SK-N-SH treated with all-trans-retinoic acid at 6 μM for 48 hours (cell line): ENCODE measurements at regions not wholly inside any gene's neighbourhood (a gene's known extent, or its start where the extent isn't known, plus 50 kb on each side); places are given as distances from the start of the nearest gene placed in this dataset.

Experiments used
- ARNTL ChIP-seq: fragments of 450-650 bp; formaldehyde crosslinking; IDR thresholded peaks from 2 replicates; pipeline ENCODE4 v1.5.0; 2020; ENCODE audit warnings: low read depth, mild to moderate bottlenecking, moderate library complexity, borderline replicate concordance
- CSDC2 ChIP-seq: fragments of 250-450 bp; sonication (Bioruptor Pico); IDR thresholded peaks from 2 replicates; pipeline ENCODE4 v1.5.0; 2020; ENCODE audit warnings: mild to moderate bottlenecking, moderate library complexity
- ESRRG ChIP-seq: fragments of 250-450 bp; sonication (Bioruptor Pico); IDR thresholded peaks from 2 replicates; pipeline ENCODE4 v1.6.1; 2021; ENCODE audit warnings: mild to moderate bottlenecking
- SNAI2 ChIP-seq: fragments of 250-450 bp; sonication (Bioruptor Pico); IDR thresholded peaks from 2 replicates; pipeline ENCODE4 v1.5.0; 2020; ENCODE audit warnings: mild to moderate bottlenecking, moderate library complexity
- TCF4 ChIP-seq: fragments of 250-450 bp; sonication (Bioruptor Pico); IDR thresholded peaks from 2 replicates; pipeline ENCODE4 v1.8.0; 2021; ENCODE audit warnings: mild to moderate bottlenecking, moderate library complexity, borderline replicate concordance
- ZC3H10 ChIP-seq: fragments of 250-450 bp; sonication (Bioruptor Pico); IDR thresholded peaks from 2 replicates; pipeline ENCODE4 v1.5.1; 2021; ENCODE audit warnings: mild to moderate bottlenecking, moderate library complexity
- ZFP3 ChIP-seq: fragments of 250-450 bp; sonication (Bioruptor Pico); IDR thresholded peaks from 2 replicates; pipeline ENCODE4 v1.5.0; 2020; ENCODE audit warnings: mild to moderate bottlenecking, moderate library complexity
- ZFP30 ChIP-seq: fragments of 450-650 bp; formaldehyde crosslinking; IDR thresholded peaks from 2 replicates; pipeline ENCODE4 v1.5.0; 2022; ENCODE audit warnings: mild to moderate bottlenecking, moderate library complexity
- ZNF70 ChIP-seq: fragments of 450-650 bp; formaldehyde crosslinking; IDR thresholded peaks from 2 replicates; pipeline ENCODE4 v1.5.0; 2020; ENCODE audit warnings: mild to moderate bottlenecking, moderate library complexity
- ZNF8 ChIP-seq: fragments of 450-650 bp; formaldehyde crosslinking; IDR thresholded peaks from 2 replicates; pipeline ENCODE4 v1.5.0; 2020; ENCODE audit warnings: mild to moderate bottlenecking, moderate library complexity
- TF ChIP-seq, protein P1 (sequence below): fragments of 250-450 bp; sonication (Bioruptor Pico); IDR thresholded peaks from 2 replicates; pipeline ENCODE4 v1.5.1; 2021; ENCODE audit warnings: mild to moderate bottlenecking, moderate library complexity
- TF ChIP-seq, protein P2 (sequence below): fragments of 250-450 bp; sonication (Bioruptor Pico); IDR thresholded peaks from 2 replicates; pipeline ENCODE4 v1.5.1; 2020; ENCODE audit warnings: low read depth, mild to moderate bottlenecking, moderate library complexity
- TF ChIP-seq, protein P3 (sequence below): fragments of 250-450 bp; sonication (Bioruptor Pico); IDR thresholded peaks from 2 replicates; pipeline ENCODE4 v1.8.0; 2020; ENCODE audit warnings: mild to moderate bottlenecking, moderate library complexity, borderline replicate concordance
- TF ChIP-seq, protein P4 (sequence below): fragments of 250-450 bp; sonication (Bioruptor Pico); IDR thresholded peaks from 2 replicates; pipeline ENCODE4 v1.5.0; 2020; ENCODE audit warnings: mild to moderate bottlenecking, moderate library complexity

DNA sequence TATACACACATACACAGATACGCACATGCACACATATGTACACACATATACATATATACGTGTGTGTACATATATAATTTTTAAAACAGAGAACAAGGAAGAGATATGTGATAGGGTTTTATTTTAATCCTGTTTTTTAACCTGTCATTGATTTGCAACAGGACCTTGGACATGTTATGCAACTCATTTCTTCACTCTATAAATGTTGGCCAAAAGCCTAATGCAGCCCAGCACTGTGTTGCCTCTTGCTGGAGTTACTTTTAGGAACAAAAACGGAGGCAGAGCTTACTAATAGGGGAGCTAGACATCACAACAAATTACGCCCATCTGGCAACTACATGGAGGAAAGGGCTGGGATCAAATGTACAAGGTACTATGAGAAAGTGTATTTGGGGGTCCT, 179.9 kb upstream of the TAB2 start:
- TF ChIP-seq ZFP3 (no peak), ZNF70 (CRISPR knock-in tag) (no peak), ZFP30 (CRISPR knock-in tag) (no peak), ZNF8 (CRISPR knock-in tag) (no peak), ARNTL (CRISPR knock-in tag) (no peak), ESRRG (no peak), CSDC2 (CRISPR knock-in tag) (no peak), TCF4 (CRISPR knock-in tag) (no peak), ZC3H10 (CRISPR knock-in tag) (no peak), SNAI2 (CRISPR knock-in tag) (no peak)
- TF ChIP-seq, protein P1, sequence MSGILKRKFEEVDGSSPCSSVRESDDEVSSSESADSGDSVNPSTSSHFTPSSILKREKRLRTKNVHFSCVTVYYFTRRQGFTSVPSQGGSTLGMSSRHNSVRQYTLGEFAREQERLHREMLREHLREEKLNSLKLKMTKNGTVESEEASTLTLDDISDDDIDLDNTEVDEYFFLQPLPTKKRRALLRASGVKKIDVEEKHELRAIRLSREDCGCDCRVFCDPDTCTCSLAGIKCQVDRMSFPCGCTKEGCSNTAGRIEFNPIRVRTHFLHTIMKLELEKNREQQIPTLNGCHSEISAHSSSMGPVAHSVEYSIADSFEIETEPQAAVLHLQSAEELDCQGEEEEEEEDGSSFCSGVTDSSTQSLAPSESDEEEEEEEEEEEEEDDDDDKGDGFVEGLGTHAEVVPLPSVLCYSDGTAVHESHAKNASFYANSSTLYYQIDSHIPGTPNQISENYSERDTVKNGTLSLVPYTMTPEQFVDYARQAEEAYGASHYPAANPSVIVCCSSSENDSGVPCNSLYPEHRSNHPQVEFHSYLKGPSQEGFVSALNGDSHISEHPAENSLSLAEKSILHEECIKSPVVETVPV (CRISPR knock-in tag), result no peak
- TF ChIP-seq, protein P2, sequence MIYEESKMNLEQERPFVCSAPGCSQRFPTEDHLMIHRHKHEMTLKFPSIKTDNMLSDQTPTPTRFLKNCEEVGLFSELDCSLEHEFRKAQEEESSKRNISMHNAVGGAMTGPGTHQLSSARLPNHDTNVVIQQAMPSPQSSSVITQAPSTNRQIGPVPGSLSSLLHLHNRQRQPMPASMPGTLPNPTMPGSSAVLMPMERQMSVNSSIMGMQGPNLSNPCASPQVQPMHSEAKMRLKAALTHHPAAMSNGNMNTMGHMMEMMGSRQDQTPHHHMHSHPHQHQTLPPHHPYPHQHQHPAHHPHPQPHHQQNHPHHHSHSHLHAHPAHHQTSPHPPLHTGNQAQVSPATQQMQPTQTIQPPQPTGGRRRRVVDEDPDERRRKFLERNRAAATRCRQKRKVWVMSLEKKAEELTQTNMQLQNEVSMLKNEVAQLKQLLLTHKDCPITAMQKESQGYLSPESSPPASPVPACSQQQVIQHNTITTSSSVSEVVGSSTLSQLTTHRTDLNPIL, result no peak
- TF ChIP-seq, protein P3, sequence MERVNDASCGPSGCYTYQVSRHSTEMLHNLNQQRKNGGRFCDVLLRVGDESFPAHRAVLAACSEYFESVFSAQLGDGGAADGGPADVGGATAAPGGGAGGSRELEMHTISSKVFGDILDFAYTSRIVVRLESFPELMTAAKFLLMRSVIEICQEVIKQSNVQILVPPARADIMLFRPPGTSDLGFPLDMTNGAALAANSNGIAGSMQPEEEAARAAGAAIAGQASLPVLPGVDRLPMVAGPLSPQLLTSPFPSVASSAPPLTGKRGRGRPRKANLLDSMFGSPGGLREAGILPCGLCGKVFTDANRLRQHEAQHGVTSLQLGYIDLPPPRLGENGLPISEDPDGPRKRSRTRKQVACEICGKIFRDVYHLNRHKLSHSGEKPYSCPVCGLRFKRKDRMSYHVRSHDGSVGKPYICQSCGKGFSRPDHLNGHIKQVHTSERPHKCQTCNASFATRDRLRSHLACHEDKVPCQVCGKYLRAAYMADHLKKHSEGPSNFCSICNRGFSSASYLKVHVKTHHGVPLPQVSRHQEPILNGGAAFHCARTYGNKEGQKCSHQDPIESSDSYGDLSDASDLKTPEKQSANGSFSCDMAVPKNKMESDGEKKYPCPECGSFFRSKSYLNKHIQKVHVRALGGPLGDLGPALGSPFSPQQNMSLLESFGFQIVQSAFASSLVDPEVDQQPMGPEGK, result no peak
- TF ChIP-seq, protein P4, sequence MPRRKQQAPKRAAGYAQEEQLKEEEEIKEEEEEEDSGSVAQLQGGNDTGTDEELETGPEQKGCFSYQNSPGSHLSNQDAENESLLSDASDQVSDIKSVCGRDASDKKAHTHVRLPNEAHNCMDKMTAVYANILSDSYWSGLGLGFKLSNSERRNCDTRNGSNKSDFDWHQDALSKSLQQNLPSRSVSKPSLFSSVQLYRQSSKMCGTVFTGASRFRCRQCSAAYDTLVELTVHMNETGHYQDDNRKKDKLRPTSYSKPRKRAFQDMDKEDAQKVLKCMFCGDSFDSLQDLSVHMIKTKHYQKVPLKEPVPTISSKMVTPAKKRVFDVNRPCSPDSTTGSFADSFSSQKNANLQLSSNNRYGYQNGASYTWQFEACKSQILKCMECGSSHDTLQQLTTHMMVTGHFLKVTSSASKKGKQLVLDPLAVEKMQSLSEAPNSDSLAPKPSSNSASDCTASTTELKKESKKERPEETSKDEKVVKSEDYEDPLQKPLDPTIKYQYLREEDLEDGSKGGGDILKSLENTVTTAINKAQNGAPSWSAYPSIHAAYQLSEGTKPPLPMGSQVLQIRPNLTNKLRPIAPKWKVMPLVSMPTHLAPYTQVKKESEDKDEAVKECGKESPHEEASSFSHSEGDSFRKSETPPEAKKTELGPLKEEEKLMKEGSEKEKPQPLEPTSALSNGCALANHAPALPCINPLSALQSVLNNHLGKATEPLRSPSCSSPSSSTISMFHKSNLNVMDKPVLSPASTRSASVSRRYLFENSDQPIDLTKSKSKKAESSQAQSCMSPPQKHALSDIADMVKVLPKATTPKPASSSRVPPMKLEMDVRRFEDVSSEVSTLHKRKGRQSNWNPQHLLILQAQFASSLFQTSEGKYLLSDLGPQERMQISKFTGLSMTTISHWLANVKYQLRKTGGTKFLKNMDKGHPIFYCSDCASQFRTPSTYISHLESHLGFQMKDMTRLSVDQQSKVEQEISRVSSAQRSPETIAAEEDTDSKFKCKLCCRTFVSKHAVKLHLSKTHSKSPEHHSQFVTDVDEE (CRISPR knock-in tag), result no peak
